Neutrophil (primary cell): ENCODE measurements at regions not wholly inside any gene's neighbourhood (a gene's known extent, or its start where the extent isn't known, plus 50 kb on each side); places are given as distances from the start of the nearest gene placed in this dataset.

Experiments used
- H3K27ac ChIP-seq: fragments of 200-600 bp; sonication (generic); 2 replicates; pipeline ENCODE4 v1.5.1; 2016; ENCODE audit warnings: mild to moderate bottlenecking, moderate library complexity
- H3K27me3 ChIP-seq: fragments of 200-600 bp; sonication (generic); 2 replicates; pipeline ENCODE4 v1.6.0; 2016; ENCODE audit warnings: mild to moderate bottlenecking
- H3K36me3 ChIP-seq: fragments of 200-600 bp; sonication (generic); 2 replicates; pipeline ENCODE4 v1.5.1; 2017
- H3K4me1 ChIP-seq, 2 experiments: fragments of 200-600 bp in 1 of 2; sonication (generic) in 1 of 2; 1 replicate in 1 of 2; 2 replicates in 1 of 2; pipeline versions ENCODE4 v1.5.1 to v1.6.1; 2013 to 2016; ENCODE audit warnings: low read depth in 1 of 2, low read length in 1 of 2, mild to moderate bottlenecking in 1 of 2, moderate library complexity in 1 of 2; ENCODE audit not compliant: control insufficient read depth in 1 of 2, insufficient read depth in 1 of 2
- H3K4me3 ChIP-seq, 2 experiments: fragments of 200-600 bp in 1 of 2; sonication (generic) in 1 of 2; 1 replicate in 1 of 2; 2 replicates in 1 of 2; pipeline ENCODE4 v1.5.1; 2013 to 2016; ENCODE audit warnings: low read depth in 1 of 2, low read length in 1 of 2, mild to moderate bottlenecking in 1 of 2, moderate library complexity in 1 of 2
- H3K9me3 ChIP-seq: fragments of 200-600 bp; sonication (generic); 2 replicates; pipeline ENCODE4 v1.5.1; 2016
- CTCF ChIP-seq: fragments of 200-600 bp; sonication (generic); IDR thresholded peaks from 2 replicates; pipeline ENCODE4 v1.5.1; 2016; ENCODE audit warnings: antibody characterized with exemption

DNA sequence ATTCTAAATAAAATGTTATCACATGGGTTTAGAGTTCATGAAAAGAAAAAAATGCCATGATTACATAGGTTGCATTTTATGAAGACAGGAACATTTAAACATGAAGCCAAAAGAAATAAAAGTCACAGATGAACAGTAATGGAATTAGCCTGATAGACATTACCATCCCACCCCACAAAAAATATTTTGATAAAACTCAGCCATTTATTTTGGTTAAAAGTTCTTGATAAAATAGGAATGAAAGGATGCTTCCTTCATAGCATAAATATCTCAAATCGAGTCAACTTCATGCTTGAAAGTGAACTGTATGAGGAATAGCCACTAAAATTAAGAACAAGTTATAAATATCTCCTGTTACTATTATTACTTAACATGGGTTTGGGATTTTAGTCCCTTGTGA, 101.9 kb upstream of the TMC3 start:
- TF ChIP-seq CTCF = no peak
- Histone ChIP-seq H3K27ac (no peak overlapping the region), H3K36me3 (no peaks in the 10 kb centered on the region), H3K9me3 (no peaks in the 10 kb centered on the region), H3K27me3 (no peaks in the 10 kb centered on the region), H3K4me1 (no peaks in the 10 kb centered on the region), H3K4me3 (no peak overlapping the region)

DNA sequence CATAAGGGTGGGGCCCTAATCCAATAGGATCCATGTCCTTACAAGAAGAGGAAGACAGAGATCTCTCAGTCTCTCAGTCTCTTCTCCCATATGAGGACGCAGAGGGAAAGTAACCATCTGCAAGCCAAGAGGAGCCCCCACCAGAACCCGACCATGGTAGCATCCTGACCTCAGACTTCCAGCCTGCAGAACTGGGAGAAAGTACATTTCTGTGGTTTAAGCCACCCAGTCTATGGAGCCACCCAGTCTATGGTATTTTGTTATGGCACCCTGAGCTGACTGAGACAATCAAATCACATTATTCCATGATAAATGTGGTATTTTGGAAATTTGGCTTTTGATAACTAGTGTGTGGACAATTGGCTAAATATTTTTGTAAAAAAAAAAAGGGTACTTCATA, 101.5 kb upstream of the TMC3 start:
- H3K27me3 ChIP-seq = no peaks in the 10 kb centered on the region
- no peak overlapping the region for H3K4me3 ChIP-seq
- H3K9me3 ChIP-seq = no peaks in the 10 kb centered on the region
- H3K27ac ChIP-seq = no peak overlapping the region
- no peak for TF ChIP-seq CTCF
- no peaks in the 10 kb centered on the region for H3K36me3 ChIP-seq
- H3K4me1 ChIP-seq = no peaks in the 10 kb centered on the region

DNA sequence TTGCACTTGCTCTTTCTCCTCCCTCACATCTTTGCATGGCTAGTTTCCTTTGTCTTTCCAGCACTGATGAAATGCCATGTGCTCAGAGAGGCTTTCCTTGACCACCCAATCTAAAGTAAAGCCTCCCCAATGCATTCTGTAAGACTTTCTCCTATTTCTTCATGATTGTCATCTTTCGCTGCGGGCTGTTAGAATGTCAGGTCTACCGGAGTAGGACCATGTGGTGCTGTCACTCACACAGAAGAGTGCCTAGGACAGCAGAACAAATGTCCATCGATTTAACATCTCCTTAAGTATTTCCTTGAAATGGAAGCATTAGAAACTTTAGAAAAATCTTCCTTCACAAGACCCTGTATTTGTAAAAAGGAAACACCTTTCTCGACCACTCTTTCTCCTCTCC, 99.9 kb upstream of the TMC3 start:
- Histone ChIP-seq H3K4me3 (no peak overlapping the region), H3K27ac (no peak overlapping the region), H3K4me1 (no peaks in the 10 kb centered on the region), H3K36me3 (no peaks in the 10 kb centered on the region), H3K27me3 (no peaks in the 10 kb centered on the region), H3K9me3 (no peaks in the 10 kb centered on the region)
- no peak for TF ChIP-seq CTCF

- H3K36me3 ChIP-seq = no peaks in the 10 kb centered on the region
- H3K4me1 ChIP-seq = no peaks in the 10 kb centered on the region
- H3K27ac ChIP-seq = no peak overlapping the region
- no peak for TF ChIP-seq CTCF
- no peaks in the 10 kb centered on the region for H3K9me3 ChIP-seq
- H3K4me3 ChIP-seq = no peak overlapping the region
- no peaks in the 10 kb centered on the region for H3K27me3 ChIP-seq
Observed at GRCh38 chr15:81473177-81473576, 99.2 kb upstream of the TMC3 start.

DNA sequence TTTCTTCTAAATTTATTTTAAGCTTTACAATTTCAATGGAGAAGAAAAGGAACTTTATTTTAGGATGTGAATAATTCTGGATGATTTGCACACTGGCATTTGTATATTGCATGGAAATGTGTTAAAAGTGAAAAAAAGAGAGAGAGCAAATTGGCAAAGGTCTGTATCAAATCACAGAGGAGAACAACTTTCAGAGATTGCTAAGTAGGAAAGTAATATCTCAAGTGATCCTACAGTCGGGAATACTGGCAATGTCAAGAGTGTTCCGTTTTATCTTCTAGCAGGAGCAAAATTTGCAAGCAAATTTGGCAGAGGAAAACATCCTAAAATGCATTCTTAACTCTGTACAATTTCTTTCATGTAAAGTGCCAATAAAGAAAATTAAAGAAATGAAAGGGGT, 97.1 kb upstream of the TMC3 start:
- Histone ChIP-seq H3K9me3 (no peaks in the 10 kb centered on the region), H3K4me1 (no peaks in the 10 kb centered on the region), H3K27ac (no peak overlapping the region), H3K27me3 (no peaks in the 10 kb centered on the region), H3K36me3 (no peaks in the 10 kb centered on the region), H3K4me3 (no peak overlapping the region)
- TF ChIP-seq CTCF = no peak

GRCh38 chr15:81469154-81469553, 95.1 kb upstream of the TMC3 start:
- no peak for TF ChIP-seq CTCF
- no peaks in the 10 kb centered on the region for H3K4me1 ChIP-seq
- no peaks in the 10 kb centered on the region for H3K27me3 ChIP-seq
- no peak overlapping the region for H3K4me3 ChIP-seq
- H3K9me3 ChIP-seq = no peaks in the 10 kb centered on the region
- H3K27ac ChIP-seq = no peak overlapping the region
- no peaks in the 10 kb centered on the region for H3K36me3 ChIP-seq
